ENCODE measurements at regions not wholly inside any gene's neighbourhood (a gene's known extent, or its start where the extent isn't known, plus 50 kb on each side); places are given as distances from the start of the nearest gene placed in this dataset.

- TF ChIP-seq ZNF692 (tag by site-specific recombination; IDR thresholded peaks at IDR 0.05) (no peak), GFI1B (tag by site-specific recombination; IDR thresholded peaks at IDR 0.05) (no peak)
These were observed 305.6 kb upstream of the NR3C2 start (continued) for GRCh38 chr4:148747721-148748268.

- Histone ChIP-seq H3K4me3 (ENCODE audit: low read depth, low read length) (no peak overlapping the region), H3K27ac (ENCODE audit: extremely low read depth, low read depth, low read length) (no peak overlapping the region), H3K9me3 (ENCODE audit: control insufficient read depth, insufficient read depth, low read depth, low read length) (no peaks in the 10 kb centered on the region), H3K36me3 (ENCODE audit: control insufficient read depth in 2 of 2, insufficient read depth in 1 of 2, low read length in 2 of 2) (no peaks in the 10 kb centered on the region), H3K4me1 (ENCODE audit: control insufficient read depth, insufficient read depth, low read length) (no peaks in the 10 kb centered on the region)
- POLR2A ChIA-PET: no interaction called here
- CTCF ChIA-PET: no interaction called here
- TF ChIP-seq KLF1 (tag by site-specific recombination; IDR thresholded peaks at IDR 0.05): no peak
These were observed 298.5 kb upstream of the NR3C2 start for GRCh38 chr4:148740701-148741100.

- Histone ChIP-seq H3K9me3 (ENCODE audit: control insufficient read depth, insufficient read depth, low read depth, low read length) (no peaks in the 10 kb centered on the region), H3K27ac (ENCODE audit: extremely low read depth, low read depth, low read length) (no peak overlapping the region), H3K36me3 (ENCODE audit: control insufficient read depth in 2 of 2, insufficient read depth in 1 of 2, low read length in 2 of 2) (no peaks in the 10 kb centered on the region), H3K4me3 (ENCODE audit: low read depth, low read length) (no peak overlapping the region), H3K4me1 (ENCODE audit: control insufficient read depth, insufficient read depth, low read length) (no peaks in the 10 kb centered on the region)
- ChIA-PET POLR2A (no interaction called here), CTCF (no interaction called here)
- no peak for TF ChIP-seq ZNF777 (tag by site-specific recombination; IDR thresholded peaks at IDR 0.05; ENCODE audit: borderline replicate concordance)
- no peak for TF ChIP-seq ZBTB7A (tag by site-specific recombination; IDR thresholded peaks at IDR 0.05; ENCODE audit: low read depth)
- TF ChIP-seq ZNF274 (IDR thresholded peaks at IDR 0.05; ENCODE audit: low read length): no peak
- no peak for TF ChIP-seq ZNF274 (tag by site-specific recombination; IDR thresholded peaks at IDR 0.05; ENCODE audit: borderline replicate concordance)
- no peak for TF ChIP-seq OVOL3 (tag by site-specific recombination; IDR thresholded peaks at IDR 0.05)
- TF ChIP-seq HOXC10 (CRISPR knock-in tag; IDR thresholded peaks at IDR 0.05): no peak
- TF ChIP-seq IKZF3 (tag by site-specific recombination; IDR thresholded peaks at IDR 0.05): no peak
- no peak for TF ChIP-seq ZNF366 (tag by site-specific recombination; conservative IDR thresholded peaks at IDR 0.05)
- TF ChIP-seq ZNF513 (tag by site-specific recombination; IDR thresholded peaks at IDR 0.05): no peak
- TF ChIP-seq ZNF571 (tag by site-specific recombination; IDR thresholded peaks at IDR 0.05): no peak
These were observed 295.0 kb upstream of the NR3C2 start for GRCh38 chr4:148737061-148737770.

GRCh38 chr4:148735432-148736155, 293.4 kb upstream of the NR3C2 start:
- no peak overlapping the region for H3K4me3 ChIP-seq (ENCODE audit: low read depth, low read length)
- H3K4me1 ChIP-seq (ENCODE audit: control insufficient read depth, insufficient read depth, low read length): no peaks in the 10 kb centered on the region
- no peak overlapping the region for H3K27ac ChIP-seq (ENCODE audit: extremely low read depth, low read depth, low read length)
- ChIA-PET POLR2A (no interaction called here), CTCF (no interaction called here)
- no peaks in the 10 kb centered on the region for H3K9me3 ChIP-seq (ENCODE audit: control insufficient read depth, insufficient read depth, low read depth, low read length)
- TF ChIP-seq KLF10 (tag by site-specific recombination; IDR thresholded peaks at IDR 0.05) (no peak), FEZF1 (tag by site-specific recombination; IDR thresholded peaks at IDR 0.05) (no peak), KLF1 (tag by site-specific recombination; IDR thresholded peaks at IDR 0.05) (no peak), ZNF404 (tag by site-specific recombination; IDR thresholded peaks at IDR 0.05) (no peak), ZNF24 (tag by site-specific recombination; IDR thresholded peaks at IDR 0.05) (no peak), ZNF155 (tag by site-specific recombination; IDR thresholded peaks at IDR 0.05) (no peak), ZNF121 (tag by site-specific recombination; IDR thresholded peaks at IDR 0.05) (no peak), PRDM6 (tag by site-specific recombination; IDR thresholded peaks at IDR 0.05) (no peak), ZBTB7A (tag by site-specific recombination; IDR thresholded peaks at IDR 0.05; ENCODE audit: low read depth) (no peak), HOXD13 (CRISPR knock-in tag; IDR thresholded peaks at IDR 0.05; ENCODE audit: borderline replicate concordance) (no peak), ZNF175 (tag by site-specific recombination; IDR thresholded peaks at IDR 0.05) (no peak), ZNF324 (tag by site-specific recombination; IDR thresholded peaks at IDR 0.05) (no peak), ZFP41 (tag by site-specific recombination; IDR thresholded peaks at IDR 0.05; ENCODE audit: borderline replicate concordance) (no peak), ZNF433 (tag by site-specific recombination; IDR thresholded peaks at IDR 0.05; ENCODE audit: low read depth) (no peak)
- H3K36me3 ChIP-seq (ENCODE audit: control insufficient read depth in 2 of 2, insufficient read depth in 1 of 2, low read length in 2 of 2): no peaks in the 10 kb centered on the region
